Endothelial cell of umbilical vein (primary cell): ENCODE measurements at regions not wholly inside any gene's neighbourhood (a gene's known extent, or its start where the extent isn't known, plus 50 kb on each side); places are given as distances from the start of the nearest gene placed in this dataset.

Experiments used
- MYC ChIP-seq: IDR thresholded peaks from one replicate; pipeline ENCODE4 v1.6.1; 2011; ENCODE audit warnings: mild to moderate bottlenecking, low read depth, low read length
- POLR2A ChIP-seq: IDR thresholded peaks from 2 replicates; pipeline ENCODE4 v1.6.1; 2012; ENCODE audit warnings: low read depth, mild to moderate bottlenecking, control low read depth, low read length

DNA sequence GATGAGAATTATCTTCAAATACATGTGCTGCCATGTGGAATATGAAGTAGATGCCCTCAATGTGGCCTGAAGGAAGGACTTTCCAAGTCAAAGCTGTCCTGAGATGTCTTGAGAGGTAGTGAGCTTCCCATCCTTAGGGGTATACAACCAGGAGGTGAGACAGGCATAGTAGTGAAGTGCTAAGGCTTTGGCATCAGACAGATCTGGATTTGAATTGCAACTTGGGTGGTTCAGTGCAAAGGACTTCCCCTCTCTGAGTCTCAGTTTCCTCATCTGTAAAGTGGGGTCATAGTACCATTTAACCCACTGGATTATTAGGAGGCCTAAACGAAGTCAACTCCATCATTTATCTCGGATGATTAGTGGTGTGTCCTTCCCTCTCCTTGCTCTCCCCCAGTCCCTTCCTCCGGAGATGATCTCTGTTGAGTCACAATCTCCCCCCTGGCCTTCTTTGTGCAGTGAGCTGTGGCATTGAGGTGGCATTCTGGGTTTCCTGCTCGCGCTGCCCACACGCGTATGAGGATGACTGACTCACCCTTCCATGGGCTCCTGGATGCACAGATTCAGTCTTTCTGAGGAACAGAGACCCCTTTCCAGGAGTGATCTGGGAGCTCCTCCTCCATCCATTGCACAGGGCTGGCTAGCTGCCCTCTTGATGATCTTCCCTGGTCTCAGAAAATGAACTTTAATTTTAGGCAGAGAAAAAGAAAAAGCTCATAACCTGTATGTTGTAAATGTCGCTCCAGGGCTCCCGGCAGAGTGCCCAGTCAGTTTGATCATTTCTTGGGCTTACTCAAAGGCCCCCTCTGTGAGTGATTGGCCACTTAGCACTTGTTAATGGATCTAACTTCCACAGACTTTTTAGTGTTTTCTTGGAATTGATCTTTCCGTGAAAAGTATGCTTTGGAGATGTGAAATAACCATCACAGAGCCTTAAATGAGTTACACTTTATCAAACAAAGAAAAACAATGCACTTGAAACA lies 354.6 kb downstream of the PTPRU start:
- no peak for TF ChIP-seq MYC
- no peak for TF ChIP-seq POLR2A
